ENCODE measurements at regions not wholly inside any gene's neighbourhood (a gene's known extent, or its start where the extent isn't known, plus 50 kb on each side); places are given as distances from the start of the nearest gene placed in this dataset.
"Not testable (repeated sequence)": the region's sequence is repeated elsewhere in the genome, so short reads cannot be mapped to it uniquely, and the experiment has no call there.

- TF ChIP-seq CTCF (IDR thresholded peaks at IDR 0.05; ENCODE audit: low read depth, low read length) = peak; percentile 34; the same call in 1 of the 2 replicates
- TF ChIP-seq EZH2phosphoT487 (IDR thresholded peaks at IDR 0.05; ENCODE audit: low read depth) = not testable (repeated sequence)
Measured at GRCh38 chr7:76130661-76131060, 71.0 kb upstream of the SRRM3 start.

Measured in OCI-LY3 (cell line).